Fibroblast of lung (primary cell): ENCODE measurements at regions not wholly inside any gene's neighbourhood (a gene's known extent, or its start where the extent isn't known, plus 50 kb on each side); places are given as distances from the start of the nearest gene placed in this dataset.

ENCODE experiments used
- EZH2 ChIP-seq: IDR thresholded peaks from 2 replicates; pipeline ENCODE4 v1.5.1; 2012; ENCODE audit warnings: low read length, control low read depth, mild to moderate bottlenecking; ENCODE audit errors: missing control alignments
- TF ChIP-seq, protein P1 (sequence below), 2 donors: IDR thresholded peaks in 1 of 2; conservative IDR thresholded peaks in 1 of 2; 1 replicate in 1 of 2; 2 replicates in 1 of 2; pipeline ENCODE4 v1.5.1; 2011 to 2012; ENCODE audit warnings: low read length in 2 of 2, control low read depth in 1 of 2, inconsistent platforms in 1 of 2, low read depth in 1 of 2, mild to moderate bottlenecking in 1 of 2

DNA sequence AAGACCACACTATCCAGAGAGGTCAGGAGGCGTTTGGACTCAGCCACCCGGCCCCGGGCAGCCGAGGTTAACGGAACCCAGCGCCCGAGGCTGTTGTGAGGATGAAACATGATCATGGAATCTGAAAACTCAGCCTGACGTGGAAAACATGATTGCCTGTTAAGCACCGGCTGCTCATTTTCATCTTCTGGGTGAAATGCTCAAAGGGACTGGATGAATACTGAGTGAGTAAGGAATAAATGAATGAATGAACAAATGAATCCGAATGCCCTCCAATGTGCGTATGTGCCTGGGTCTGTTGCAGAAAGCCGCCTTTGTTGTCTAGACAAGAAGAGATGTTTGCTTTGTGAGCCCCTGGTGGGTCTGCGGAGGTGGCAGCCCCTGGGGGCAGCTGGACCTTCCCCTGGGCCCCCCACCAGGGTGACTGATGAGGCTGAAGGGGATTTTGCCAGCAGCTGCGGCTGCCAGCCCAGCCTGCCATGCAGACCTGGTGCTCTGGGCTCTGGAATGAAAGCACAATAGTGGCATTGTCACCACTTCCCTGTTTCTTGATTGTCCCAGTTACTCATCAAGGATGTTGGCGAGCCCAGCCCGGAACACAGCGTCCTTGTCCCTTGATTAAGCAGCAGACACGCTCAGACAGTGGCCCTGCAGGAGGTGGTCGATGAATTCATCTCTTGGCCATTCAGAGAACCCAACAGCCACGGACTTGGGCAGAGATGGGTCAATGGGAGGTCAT is 211.1 kb downstream of the ANKRD60 start:
- TF ChIP-seq, protein P1, sequence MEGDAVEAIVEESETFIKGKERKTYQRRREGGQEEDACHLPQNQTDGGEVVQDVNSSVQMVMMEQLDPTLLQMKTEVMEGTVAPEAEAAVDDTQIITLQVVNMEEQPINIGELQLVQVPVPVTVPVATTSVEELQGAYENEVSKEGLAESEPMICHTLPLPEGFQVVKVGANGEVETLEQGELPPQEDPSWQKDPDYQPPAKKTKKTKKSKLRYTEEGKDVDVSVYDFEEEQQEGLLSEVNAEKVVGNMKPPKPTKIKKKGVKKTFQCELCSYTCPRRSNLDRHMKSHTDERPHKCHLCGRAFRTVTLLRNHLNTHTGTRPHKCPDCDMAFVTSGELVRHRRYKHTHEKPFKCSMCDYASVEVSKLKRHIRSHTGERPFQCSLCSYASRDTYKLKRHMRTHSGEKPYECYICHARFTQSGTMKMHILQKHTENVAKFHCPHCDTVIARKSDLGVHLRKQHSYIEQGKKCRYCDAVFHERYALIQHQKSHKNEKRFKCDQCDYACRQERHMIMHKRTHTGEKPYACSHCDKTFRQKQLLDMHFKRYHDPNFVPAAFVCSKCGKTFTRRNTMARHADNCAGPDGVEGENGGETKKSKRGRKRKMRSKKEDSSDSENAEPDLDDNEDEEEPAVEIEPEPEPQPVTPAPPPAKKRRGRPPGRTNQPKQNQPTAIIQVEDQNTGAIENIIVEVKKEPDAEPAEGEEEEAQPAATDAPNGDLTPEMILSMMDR (conservative IDR thresholded peaks at IDR 0.05 in 1 of 2, IDR thresholded peaks at IDR 0.05 in 1 of 2; ENCODE audit: low read depth in 1 of 2, low read length in 2 of 2), result no peak
- TF ChIP-seq EZH2, result no peak
